Calu3 (cell line): ENCODE measurements at regions not wholly inside any gene's neighbourhood (a gene's known extent, or its start where the extent isn't known, plus 50 kb on each side); places are given as distances from the start of the nearest gene placed in this dataset.

Experiments used
- BruUV-seq: library from RNA; stranded (reverse); fragments of 400-500 nt; replicated peaks from 2 replicates; lab custom pipeline; 2021; lab: Mats Ljungman, UMichigan
- CTCF ChIA-PET: fragments of 300-600 bp; sonication (Branson Sonifier 250); formaldehyde crosslinking; loops from one replicate; lab custom pipeline; 2022; ENCODE audit warnings: antibody characterized with exemption; lab: Charles Lee
- DNase-seq: peaks from one replicate; pipeline ENCODE4 v3.0.0; 2022
- H3K27ac Mint-ChIP-seq: one replicate; pipeline ENCODE4 v1.8.0; 2022; ENCODE audit warnings: mixed read lengths; ENCODE audit not compliant: unreplicated experiment
- H3K27me3 Mint-ChIP-seq: one replicate; pipeline ENCODE4 v1.8.0; 2022; ENCODE audit warnings: mixed read lengths; ENCODE audit not compliant: unreplicated experiment
- H3K36me3 Mint-ChIP-seq: one replicate; pipeline ENCODE4 v1.8.0; 2022; ENCODE audit warnings: mild to moderate bottlenecking, moderate library complexity, mixed read lengths; ENCODE audit not compliant: insufficient read depth, unreplicated experiment
- H3K4me1 Mint-ChIP-seq: one replicate; pipeline ENCODE4 v1.8.0; 2022; ENCODE audit warnings: mild to moderate bottlenecking, low read depth, mixed read lengths; ENCODE audit not compliant: unreplicated experiment
- H3K4me3 Mint-ChIP-seq: one replicate; pipeline ENCODE4 v1.8.0; 2022; ENCODE audit warnings: mild to moderate bottlenecking, low read depth, moderate library complexity, mixed read lengths; ENCODE audit not compliant: unreplicated experiment
- H3K9me3 Mint-ChIP-seq: one replicate; pipeline ENCODE4 v1.8.0; 2022; ENCODE audit warnings: low read depth, mixed read lengths; ENCODE audit not compliant: unreplicated experiment
- CTCF ChIP-seq: fragments of 200-600 bp; IDR thresholded peaks from one replicate; pipeline ENCODE4 v1.8.0; 2022; ENCODE audit warnings: antibody characterized with exemption; ENCODE audit not compliant: unreplicated experiment
- intact Hi-C: fragments of 100-400 bp; cut with micrococcal nuclease; formaldehyde crosslinking; loops from one replicate; pipeline ENCODE4 v1.10.0; 2022; ENCODE audit not compliant: unreplicated experiment

- no peaks in the 10 kb centered on the region for H3K36me3 Mint-ChIP-seq
- CTCF ChIA-PET, result no interaction called here
- H3K4me3 Mint-ChIP-seq, result no peak overlapping the region
- no peak overlapping the region for H3K27ac Mint-ChIP-seq
- H3K9me3 Mint-ChIP-seq, result no peaks in the 10 kb centered on the region
- H3K4me1 Mint-ChIP-seq, result no peaks in the 10 kb centered on the region
- intact Hi-C loops, result no loop called here
- TF ChIP-seq CTCF, result no peak
- H3K27me3 Mint-ChIP-seq, result no peaks in the 10 kb centered on the region
- no TSS peak for BruUV-seq
- no peak for DNase-seq
These were observed 183.5 kb upstream of the C1QTNF7 start for GRCh38 chr4:15244354-15244753.

GRCh38 chr4:15245006-15245530 lies 182.8 kb upstream of the C1QTNF7 start:
- intact Hi-C loops, result no loop called here
- no peaks in the 10 kb centered on the region for H3K9me3 Mint-ChIP-seq
- DNase-seq, result no peak
- no peak for TF ChIP-seq CTCF
- H3K4me1 Mint-ChIP-seq, result no peaks in the 10 kb centered on the region
- no peaks in the 10 kb centered on the region for H3K36me3 Mint-ChIP-seq
- CTCF ChIA-PET, result no interaction called here
- no peak overlapping the region for H3K4me3 Mint-ChIP-seq
- H3K27me3 Mint-ChIP-seq, result no peaks in the 10 kb centered on the region
- H3K27ac Mint-ChIP-seq, result no peak overlapping the region
- no TSS peak for BruUV-seq

- Mint-ChIP-seq H3K27me3 (no peaks in the 10 kb centered on the region), H3K4me1 (no peaks in the 10 kb centered on the region), H3K27ac (no peak overlapping the region), H3K9me3 (no peaks in the 10 kb centered on the region), H3K4me3 (no peak overlapping the region), H3K36me3 (no peaks in the 10 kb centered on the region)
- no peak for TF ChIP-seq CTCF
- no TSS peak for BruUV-seq
- CTCF ChIA-PET, result no interaction called here
- intact Hi-C loops, result no loop called here
- DNase-seq, result no peak
These were observed 177.8 kb upstream of the C1QTNF7 start for GRCh38 chr4:15250021-15250441.

- CTCF ChIA-PET, result no interaction called here
- no peak for TF ChIP-seq CTCF
- Mint-ChIP-seq H3K27ac (no peak overlapping the region), H3K27me3 (peaks cover 17% of the 10 kb centered on the region), H3K4me3 (no peak overlapping the region), H3K36me3 (no peaks in the 10 kb centered on the region), H3K9me3 (peaks cover 2% of the 10 kb centered on the region), H3K4me1 (no peaks in the 10 kb centered on the region)
- no TSS peak for BruUV-seq
- no peak for DNase-seq
- intact Hi-C loops, result no loop called here
These were observed 174.5 kb upstream of the C1QTNF7 start for GRCh38 chr4:15253349-15253748.
